Gastroesophageal sphincter (tissue), 3 donors: ENCODE measurements at regions not wholly inside any gene's neighbourhood (a gene's known extent, or its start where the extent isn't known, plus 50 kb on each side); places are given as distances from the start of the nearest gene placed in this dataset.

ENCODE experiments used
- CTCF ChIP-seq, 4 experiments: fragments of 200-600 bp in 2 of 4; fragments of 450-650 bp in 2 of 4; sonication (generic) in 1 of 4; IDR thresholded peaks; one replicate each; pipeline ENCODE4 v1.5.1; 2017 to 2019; ENCODE audit warnings: antibody characterized with exemption in 4 of 4, mild to moderate bottlenecking in 2 of 4, moderate library complexity in 2 of 4
- EP300 ChIP-seq: sonication (generic); formaldehyde crosslinking; IDR thresholded peaks from one replicate; pipeline ENCODE4 v1.6.1; 2017; ENCODE audit warnings: antibody characterized with exemption, mild to moderate bottlenecking
- POLR2A ChIP-seq, 2 donors: fragments of 450-650 bp; IDR thresholded peaks; one replicate each; pipeline ENCODE4 v1.6.1; 2017; ENCODE audit warnings: antibody characterized with exemption in 2 of 2, mild to moderate bottlenecking in 2 of 2, moderate library complexity in 1 of 2
- POLR2AphosphoS5 ChIP-seq: sonication (generic); formaldehyde crosslinking; IDR thresholded peaks from one replicate; pipeline ENCODE4 v1.6.1; 2017; ENCODE audit warnings: antibody characterized with exemption

GRCh38 chr2:226679389-226680065 is 120.1 kb downstream of the IRS1 start:
- TF ChIP-seq POLR2AphosphoS5 (no peak), POLR2A (IDR thresholded peaks at IDR 0.05) (no peak), CTCF (IDR thresholded peaks at IDR 0.05) (no peak), EP300 (no peak)
